ENCODE measurements at regions not wholly inside any gene's neighbourhood (a gene's known extent, or its start where the extent isn't known, plus 50 kb on each side); places are given as distances from the start of the nearest gene placed in this dataset.

- DNase-seq (ENCODE audit: low spot score) = no peak
Observed at GRCh38 chr6:106035655-106036054, 50.5 kb upstream of the PRDM1 start.

GRCh38 chr6:106033806-106034205 is 52.3 kb upstream of the PRDM1 start:
- no peak for DNase-seq (ENCODE audit: low spot score)

- DNase-seq (ENCODE audit: low spot score) = no peak
Observed at GRCh38 chr6:106027758-106028157, 58.4 kb upstream of the PRDM1 start.

- DNase-seq (ENCODE audit: low spot score) = no peak
Observed at GRCh38 chr6:106026748-106027715, 59.1 kb upstream of the PRDM1 start.

- no peak for DNase-seq (ENCODE audit: low spot score)
Observed at GRCh38 chr6:106025655-106026054, 60.5 kb upstream of the PRDM1 start.

GRCh38 chr6:106022801-106023200 is 63.3 kb upstream of the PRDM1 start:
- no peak for DNase-seq (ENCODE audit: low spot score)

- DNase-seq (ENCODE audit: low spot score) = no peak
Observed at GRCh38 chr6:106017454-106017853, 68.7 kb upstream of the PRDM1 start.

GRCh38 chr6:106014955-106015354 is 71.2 kb upstream of the PRDM1 start:
- DNase-seq (ENCODE audit: low spot score) = no peak

- no peak for DNase-seq (ENCODE audit: low spot score)
Observed at GRCh38 chr6:106011476-106011875, 74.7 kb upstream of the PRDM1 start.

GRCh38 chr6:106005954-106006353 is 80.2 kb upstream of the PRDM1 start:
- no peak for DNase-seq (ENCODE audit: low spot score)

- DNase-seq (ENCODE audit: low spot score) = no peak
Observed at GRCh38 chr6:106005013-106005412, 81.1 kb upstream of the PRDM1 start.

GRCh38 chr6:106003268-106003987 is 82.7 kb upstream of the PRDM1 start:
- DNase-seq (ENCODE audit: low spot score) = no peak

GRCh38 chr6:106002005-106002404 is 84.1 kb upstream of the PRDM1 start:
- no peak for DNase-seq (ENCODE audit: low spot score)

GRCh38 chr6:106000935-106001334 is 85.2 kb upstream of the PRDM1 start:
- no peak for DNase-seq (ENCODE audit: low spot score)

- DNase-seq (ENCODE audit: low spot score) = no peak
Observed at GRCh38 chr6:105997482-105997881, 88.7 kb upstream of the PRDM1 start.

- no peak for DNase-seq (ENCODE audit: low spot score)
Observed at GRCh38 chr6:105995391-105995865, 90.7 kb upstream of the PRDM1 start.

GRCh38 chr6:105994591-105995390 is 91.3 kb upstream of the PRDM1 start:
- DNase-seq (ENCODE audit: low spot score) = peak; percentile 60

GRCh38 chr6:105994118-105994590 is 92.0 kb upstream of the PRDM1 start:
- DNase-seq (ENCODE audit: low spot score) = peak; percentile 40

- no peak for DNase-seq (ENCODE audit: low spot score)
Observed at GRCh38 chr6:105993341-105994117, 92.6 kb upstream of the PRDM1 start.

GRCh38 chr6:105992315-105992961 is 93.7 kb upstream of the PRDM1 start:
- peak; percentile 88 for DNase-seq (ENCODE audit: low spot score)
